NOMO-1 (cell line): ENCODE measurements at regions not wholly inside any gene's neighbourhood (a gene's known extent, or its start where the extent isn't known, plus 50 kb on each side); places are given as distances from the start of the nearest gene placed in this dataset.
A peak's percentile ranks its signal among the peaks of the same experiment; 100 is the strongest.

ENCODE experiments used
- DNase-seq, 2 experiments: peaks; one replicate each; lab custom pipeline; 2025; ENCODE audit not compliant: unreplicated experiment in 2 of 2; lab: John Stamatoyannopoulos, UW

DNA sequence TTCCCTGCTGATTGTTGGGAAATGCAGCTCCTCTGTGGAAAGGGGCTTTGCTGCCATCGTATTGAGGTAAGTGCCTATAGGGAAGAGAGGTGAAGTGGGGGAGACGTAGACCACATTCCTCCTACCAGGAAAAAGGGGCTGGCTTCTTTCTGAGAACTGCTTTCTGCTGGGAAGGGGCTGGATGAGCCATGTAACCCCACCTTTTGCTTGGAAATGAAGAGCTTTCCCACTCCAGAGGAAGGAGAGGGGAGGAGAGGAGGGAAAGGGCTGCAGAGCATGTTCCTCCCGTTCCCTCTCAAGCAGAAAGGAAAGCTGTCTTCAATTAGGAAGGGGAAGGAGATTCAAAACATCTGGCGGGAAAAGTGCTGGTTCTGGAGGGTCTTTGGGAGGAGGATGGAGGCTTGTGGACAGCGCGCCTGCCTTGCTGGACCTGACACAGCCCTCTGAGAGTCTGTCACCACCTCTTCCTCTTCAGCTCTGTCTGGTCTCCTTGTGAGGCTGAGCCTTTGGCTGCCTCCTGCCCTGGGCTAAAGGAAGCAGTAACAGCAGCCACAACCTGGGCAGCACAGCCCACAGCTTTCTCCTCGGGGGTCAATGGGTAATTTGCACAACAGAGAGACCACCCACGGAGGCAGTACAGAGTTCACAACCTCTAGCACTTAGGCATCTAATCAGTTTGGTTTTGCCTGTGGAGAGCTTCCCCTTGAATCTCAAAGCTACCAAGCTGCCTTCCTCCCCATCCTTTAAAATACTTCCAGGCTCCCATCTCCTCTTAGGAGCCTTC is 410.0 kb upstream of the TNP1 start:
- DNase-seq: no peak

DNA sequence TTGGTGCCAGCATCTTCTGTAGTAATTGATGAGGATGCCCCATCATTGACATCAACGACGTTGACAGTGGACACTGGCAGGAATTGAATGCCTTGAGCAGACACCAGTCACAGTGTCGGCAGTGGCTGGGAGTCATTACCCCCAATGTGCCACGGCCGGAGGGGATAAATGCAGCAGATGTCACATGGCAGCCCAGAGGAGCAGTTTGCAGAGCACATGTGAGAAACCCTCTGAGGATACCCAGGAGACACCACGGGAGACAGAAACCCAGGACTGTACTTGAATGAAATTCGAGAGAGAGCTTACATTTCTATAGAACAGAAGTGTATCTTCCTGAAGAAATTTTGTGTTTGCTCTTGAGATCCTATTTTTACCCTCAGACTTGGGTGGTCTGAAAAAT is 409.1 kb upstream of the TNP1 start:
- no peak for DNase-seq

GRCh38 chr2:217267758-217268157 is 407.9 kb upstream of the TNP1 start:
- DNase-seq: no peak

GRCh38 chr2:217263756-217264155 is 403.9 kb upstream of the TNP1 start:
- no peak for DNase-seq

GRCh38 chr2:217262911-217263310 is 403.0 kb upstream of the TNP1 start:
- DNase-seq: no peak

DNA sequence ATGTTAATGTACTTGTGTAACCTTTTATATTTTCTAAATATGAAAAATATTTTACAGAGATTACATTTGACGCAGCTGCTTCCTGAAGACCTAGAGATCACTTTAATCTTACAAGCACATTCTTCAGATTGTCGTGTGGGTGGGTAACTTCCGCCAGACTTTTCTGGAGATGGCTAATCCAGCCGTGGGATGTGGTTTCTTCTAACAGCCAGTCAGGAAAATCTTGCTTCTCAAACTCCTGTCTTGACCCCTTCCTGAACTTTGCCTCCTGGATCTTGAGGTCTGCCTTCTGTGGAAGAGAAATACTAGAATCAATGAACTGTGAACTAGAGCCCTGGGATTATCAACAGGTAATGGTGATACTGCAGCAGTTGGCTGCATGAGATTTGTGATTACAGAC is 401.6 kb upstream of the TNP1 start:
- no peak for DNase-seq

DNA sequence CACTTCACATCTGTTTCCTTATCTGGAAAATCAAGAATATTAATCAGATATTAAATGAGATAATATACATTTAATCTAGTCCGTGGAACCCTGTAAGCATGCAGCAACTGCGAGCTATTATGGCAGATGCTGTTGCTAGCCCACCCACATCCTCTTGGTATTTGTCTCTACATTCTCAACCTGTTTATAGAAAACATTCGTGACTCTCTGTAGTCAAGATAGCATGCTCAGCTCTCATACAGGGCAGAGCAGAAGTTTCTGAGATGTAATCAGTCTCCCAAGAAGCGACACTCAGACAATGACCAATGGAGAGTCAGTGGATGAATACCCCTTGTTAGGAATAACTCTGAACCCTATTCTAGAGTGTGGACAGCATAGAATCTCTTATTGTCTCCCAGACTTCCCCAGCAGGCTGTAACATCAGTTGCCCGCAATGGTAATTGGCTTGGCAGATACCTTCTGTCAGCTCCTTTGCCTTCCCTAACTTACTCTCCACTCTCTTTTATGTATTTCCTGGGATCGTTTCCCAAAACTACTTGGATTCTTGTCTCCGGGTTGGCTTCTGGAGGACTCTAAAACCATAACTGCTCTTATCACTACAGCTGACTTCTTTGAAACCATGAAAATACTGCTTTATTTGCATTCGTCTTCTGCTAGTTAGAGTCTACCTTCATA is 400.7 kb upstream of the TNP1 start:
- no peak for DNase-seq

- no peak for DNase-seq
Observed at GRCh38 chr2:217258170-217258569, 398.3 kb upstream of the TNP1 start.

DNA sequence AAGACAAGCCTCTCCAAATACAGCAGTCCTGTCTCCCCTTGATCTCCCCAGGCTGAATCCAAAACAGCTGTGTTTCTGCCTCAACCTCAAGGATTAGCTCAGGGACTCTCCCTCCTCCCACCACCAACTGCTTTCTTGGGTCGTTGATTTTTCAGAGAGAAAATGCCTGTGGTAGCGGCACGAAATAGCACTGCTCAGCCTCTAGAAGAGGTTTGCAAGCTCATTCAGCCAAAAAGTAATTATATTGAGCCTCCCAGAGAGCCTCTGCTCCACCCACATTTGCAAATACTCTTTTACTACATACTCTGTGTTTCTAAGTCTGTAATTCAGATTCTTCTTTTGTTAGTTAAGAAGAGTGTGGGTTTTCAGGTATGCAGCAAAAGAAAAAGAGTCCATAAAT is 396.4 kb upstream of the TNP1 start:
- DNase-seq: no peak

GRCh38 chr2:217254111-217254510 is 394.2 kb upstream of the TNP1 start:
- DNase-seq: no peak

DNA sequence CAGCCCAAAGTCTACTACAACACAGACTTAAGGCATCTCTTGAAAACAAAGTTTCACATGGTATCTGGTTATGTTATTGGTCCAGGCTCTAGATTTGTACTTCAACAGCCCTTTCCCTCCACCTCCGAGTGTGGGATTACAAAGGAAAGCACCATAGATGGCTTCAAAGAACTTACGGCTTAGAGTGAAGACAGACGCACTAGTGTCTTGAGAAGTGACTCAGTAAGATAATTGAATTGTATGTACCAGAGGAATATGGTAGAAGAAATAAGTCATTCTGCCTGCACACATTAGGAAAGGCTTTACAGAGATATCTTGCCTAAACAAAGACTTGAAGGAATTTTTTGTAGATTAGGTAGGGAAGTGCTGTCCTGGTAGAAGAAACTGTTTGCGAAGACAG is 392.3 kb upstream of the TNP1 start:
- DNase-seq: no peak

- no peak for DNase-seq
Observed at GRCh38 chr2:217250013-217250524, 390.2 kb upstream of the TNP1 start.

DNA sequence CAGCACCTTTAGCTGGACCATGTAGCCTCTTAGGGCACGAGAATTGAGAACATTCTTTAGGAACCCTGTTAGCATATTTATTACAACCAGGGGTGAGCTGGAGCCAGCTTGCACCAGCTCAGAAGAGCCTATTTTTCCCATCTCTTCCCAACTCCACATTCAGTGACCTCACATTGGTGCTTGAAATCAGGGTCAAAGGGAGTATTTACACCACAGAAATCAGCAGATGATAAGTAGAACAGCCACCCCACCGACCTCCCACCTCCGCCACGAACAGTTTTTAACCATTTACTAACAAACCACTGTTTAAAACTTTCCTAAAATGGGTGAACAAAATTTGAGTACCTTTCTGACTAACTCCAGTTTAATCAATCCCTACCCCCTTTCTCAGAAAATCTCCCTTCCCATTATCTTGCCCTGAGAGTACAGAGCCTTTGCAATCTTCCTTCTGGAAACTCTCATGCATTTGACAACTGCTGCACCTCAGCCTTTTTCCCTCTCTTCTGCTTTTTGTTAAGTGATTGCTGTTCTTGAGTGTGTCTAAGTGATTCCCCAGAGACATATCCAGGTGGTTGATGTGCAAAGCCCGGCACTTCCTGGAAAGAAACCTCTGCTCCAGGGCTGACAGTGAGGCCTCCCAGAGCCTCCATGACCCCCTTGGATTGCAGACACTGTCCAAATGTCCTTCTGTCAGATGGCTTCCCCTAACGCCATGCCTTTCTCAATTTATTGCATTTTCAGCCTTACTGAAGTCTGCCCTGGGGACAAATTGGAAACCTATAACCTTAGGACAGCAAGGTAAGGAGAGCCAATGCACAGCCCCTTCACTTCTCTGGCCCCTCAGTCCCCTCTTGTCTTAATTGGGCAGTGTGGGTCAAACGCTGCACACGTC is 389.5 kb upstream of the TNP1 start:
- no peak for DNase-seq

DNA sequence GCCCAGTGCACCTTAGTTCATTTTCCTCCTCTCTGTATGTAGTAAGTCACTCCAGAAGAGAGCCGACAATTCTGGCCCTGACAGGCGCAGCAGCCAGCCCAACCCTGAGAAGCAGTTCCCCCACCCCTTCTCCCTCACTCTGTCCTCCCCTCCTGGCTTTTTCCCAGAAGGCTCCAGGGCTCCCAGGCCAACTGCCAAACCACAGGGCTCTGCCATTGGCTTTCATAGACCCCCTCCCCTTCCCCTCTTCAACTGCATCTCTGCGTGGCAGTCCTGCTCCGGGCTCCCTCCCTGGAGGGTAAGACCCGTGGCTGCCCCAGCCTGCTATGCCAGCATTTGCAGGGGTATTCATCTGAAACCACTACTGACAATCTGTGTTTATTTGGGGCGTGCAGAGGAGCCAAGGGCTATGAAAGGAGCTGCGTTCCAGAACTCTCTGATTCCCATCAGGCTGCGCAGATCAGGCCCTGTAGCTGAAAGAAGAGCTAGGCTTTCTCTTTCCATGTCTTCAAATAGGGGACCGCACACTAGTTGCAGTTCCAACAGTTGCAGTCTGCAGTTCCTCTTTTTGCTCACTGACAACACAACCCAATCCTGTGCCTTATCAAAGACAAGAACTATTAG is 388.6 kb upstream of the TNP1 start:
- DNase-seq: peak; percentile 55 to 76

GRCh38 chr2:217247476-217247875 is 387.6 kb upstream of the TNP1 start:
- DNase-seq: no peak

DNA sequence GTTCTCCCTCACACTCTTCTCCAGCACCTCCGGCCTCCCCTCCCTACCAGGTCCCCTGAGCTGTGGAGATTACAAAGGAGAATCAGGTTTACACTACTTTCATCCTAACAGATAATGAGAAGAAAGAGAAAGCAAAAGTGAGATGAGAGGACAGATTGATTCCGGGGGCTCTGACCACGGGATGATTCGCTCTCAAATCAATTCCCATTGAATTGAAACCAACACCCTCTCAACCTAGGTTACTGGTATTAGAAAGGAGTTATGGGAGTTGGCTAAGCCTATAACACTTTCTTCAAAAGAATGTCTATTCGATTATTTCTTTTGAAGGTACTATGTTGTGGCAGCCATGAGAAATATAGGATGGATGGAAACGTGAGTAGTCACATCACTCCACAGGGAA is 386.2 kb upstream of the TNP1 start:
- DNase-seq: no peak

DNA sequence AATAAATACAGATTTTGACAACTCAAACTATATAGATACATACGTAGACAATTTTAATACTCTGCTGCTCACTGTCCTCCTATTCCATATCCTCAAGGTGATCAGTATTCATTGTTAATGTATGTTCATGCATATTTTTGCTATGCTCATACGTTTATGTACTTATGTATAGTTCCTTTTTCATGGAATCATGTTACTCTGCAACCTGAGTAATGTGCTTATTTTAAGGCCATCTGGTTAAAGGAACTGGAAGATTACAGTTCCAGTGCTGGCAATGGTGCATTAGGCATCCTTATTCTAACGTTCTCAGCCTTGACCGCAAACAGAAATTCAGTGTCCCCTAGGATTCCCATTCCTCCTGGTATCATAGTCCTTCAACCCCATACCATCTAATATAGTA is 385.0 kb upstream of the TNP1 start:
- no peak for DNase-seq

- DNase-seq: no peak
Observed at GRCh38 chr2:217242947-217243346, 383.1 kb upstream of the TNP1 start.

GRCh38 chr2:217231724-217232123 is 371.9 kb upstream of the TNP1 start:
- DNase-seq: no peak

DNA sequence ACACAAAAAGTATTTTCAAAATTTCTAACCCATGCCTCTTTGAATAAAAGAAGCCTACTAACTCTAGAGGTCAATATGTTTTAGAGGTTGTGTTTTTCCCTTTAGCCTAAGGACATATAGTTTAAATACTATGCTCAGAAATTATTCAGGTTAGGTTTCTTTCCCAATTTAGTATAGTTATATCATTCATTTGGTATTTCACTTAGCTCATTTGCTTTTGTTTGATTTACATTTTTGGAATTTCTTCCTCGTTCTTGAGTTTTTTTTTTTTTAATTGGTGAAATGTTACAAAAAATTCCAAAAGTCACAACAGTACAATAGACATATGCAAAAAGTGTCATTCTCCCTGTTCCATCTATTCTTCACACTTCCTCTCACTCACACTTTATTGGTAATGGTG is 371.3 kb upstream of the TNP1 start:
- no peak for DNase-seq

DNA sequence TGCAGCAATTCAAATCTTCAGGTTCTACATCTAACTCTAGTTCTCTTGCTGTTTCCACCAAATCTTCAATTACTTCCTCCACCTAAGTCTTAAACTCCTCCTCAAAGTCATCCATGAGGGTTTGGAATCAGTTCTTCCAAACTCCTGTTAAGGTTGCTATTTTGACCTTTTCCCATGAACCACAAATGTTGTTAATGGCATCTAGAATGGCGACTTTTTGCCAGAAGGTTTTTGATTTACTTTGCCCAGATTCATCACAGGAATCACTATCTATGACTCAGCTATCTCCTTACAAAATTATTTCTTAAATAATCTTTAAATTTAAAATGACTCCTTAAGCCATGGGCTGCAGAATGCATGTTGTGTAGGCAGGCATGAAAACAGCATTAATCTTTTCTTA is 368.9 kb upstream of the TNP1 start:
- DNase-seq: no peak
